Kidney (tissue), 13 donors: ENCODE measurements at regions not wholly inside any gene's neighbourhood (a gene's known extent, or its start where the extent isn't known, plus 50 kb on each side); places are given as distances from the start of the nearest gene placed in this dataset.
"Not testable (repeated sequence)": the region's sequence is repeated elsewhere in the genome, so short reads cannot be mapped to it uniquely, and the experiment has no call there.

Experiments
- DNase-seq, 5 donors: peaks; one replicate each; pipeline ENCODE4 v3.0.0-alpha.2; 2013 to 2020
- FAIRE-seq: peaks from 2 replicates; lab custom pipeline; 2012; peaks lifted over from hg19 to GRCh38; lab: Jason Lieb, UNC
- H3K27ac ChIP-seq, 2 donors: one replicate each; pipeline ENCODE4 v1.7.0; 2013; ENCODE audit warnings: low read depth in 2 of 2, low read length in 2 of 2, inconsistent platforms in 1 of 2
- H3K27me3 ChIP-seq: one replicate; pipeline ENCODE4 v1.7.1; 2013; ENCODE audit warnings: low read length, inconsistent platforms; ENCODE audit not compliant: control insufficient read depth, insufficient read depth
- H3K36me3 ChIP-seq, 3 donors: one replicate each; pipeline versions ENCODE4 v1.7.0 to v1.7.1; 2013; ENCODE audit warnings: low read length in 3 of 3, control low read depth in 1 of 3, inconsistent platforms in 1 of 3; ENCODE audit not compliant: insufficient read depth in 3 of 3, control insufficient read depth in 2 of 3
- H3K4me1 ChIP-seq, 3 donors: one replicate each; pipeline versions ENCODE4 v1.7.0 to v1.7.1; 2013; ENCODE audit warnings: low read length in 3 of 3, inconsistent platforms in 1 of 3, low read depth in 1 of 3; ENCODE audit not compliant: control insufficient read depth in 2 of 3, insufficient read depth in 2 of 3
- H3K4me3 ChIP-seq, 3 donors: one replicate each; pipeline versions ENCODE4 v1.7.0 to v1.8.1; 2013; ENCODE audit warnings: low read length in 3 of 3, control low read depth in 1 of 3, inconsistent platforms in 1 of 3
- H3K9ac ChIP-seq, 3 donors: one replicate each; pipeline versions ENCODE4 v1.7.0 to v1.7.1; 2013; ENCODE audit warnings: low read length in 3 of 3, control low read depth in 1 of 3, inconsistent platforms in 1 of 3
- H3K9me3 ChIP-seq, 3 donors: one replicate each; pipeline versions ENCODE4 v1.7.0 to v1.7.1; 2013; ENCODE audit warnings: low read length in 3 of 3, control low read depth in 1 of 3, inconsistent platforms in 1 of 3; ENCODE audit not compliant: control insufficient read depth in 2 of 3, insufficient read depth in 1 of 3
- CTCF ChIP-seq: IDR thresholded peaks from 3 replicates; pipeline ENCODE4 v1.5.1; 2012; ENCODE audit warnings: mild to moderate bottlenecking, moderate library complexity, borderline replicate concordance; ENCODE audit not compliant: insufficient read depth; ENCODE audit errors: extremely low read depth
- intact Hi-C: fragments of 100-400 bp; cut with DNase I; formaldehyde crosslinking; loops from one replicate; pipeline ENCODE4 v1.11.1; 2022
- donor health status: control.
- donor health status: control.
- donor health status: control.
- donor health status: control.
- donor health status: control.
- donor health status: DM: yes; HTN: yes; CAD: no.
- donor health status: Normal renal cell carcinoma (clear cell type).

GRCh38 chr13:89520468-89520867 lies 1827.0 kb upstream of the MIR17HG start:
- no peak overlapping the region for H3K27ac ChIP-seq
- H3K9me3 ChIP-seq: no peaks in the 10 kb centered on the region
- intact Hi-C loops: no loop called here
- H3K9ac ChIP-seq: no peak overlapping the region
- no peaks in the 10 kb centered on the region for H3K36me3 ChIP-seq
- H3K4me1 ChIP-seq: peaks cover 0 to 5% (median 0%) of the 10 kb centered on the region in 3 donors
- FAIRE-seq: no peak
- no peak overlapping the region for H3K4me3 ChIP-seq
- TF ChIP-seq CTCF: no peak
- DNase-seq: no peak
- H3K27me3 ChIP-seq: no peaks in the 10 kb centered on the region

- H3K27me3 ChIP-seq, H3K27ac ChIP-seq, intact Hi-C loops, FAIRE-seq, H3K9ac ChIP-seq, H3K36me3 ChIP-seq, DNase-seq, H3K4me1 ChIP-seq, H3K4me3 ChIP-seq, H3K9me3 ChIP-seq: not testable (repeated sequence)
Measured at GRCh38 chr13:89521672-89522071, 1825.8 kb upstream of the MIR17HG start.

GRCh38 chr13:89541091-89542030 lies 1806.1 kb upstream of the MIR17HG start:
- no peak overlapping the region for H3K27ac ChIP-seq
- H3K27me3 ChIP-seq: no peaks in the 10 kb centered on the region
- no peak overlapping the region for H3K4me3 ChIP-seq
- TF ChIP-seq CTCF: no peak
- no peaks in the 10 kb centered on the region for H3K4me1 ChIP-seq
- no peak for DNase-seq
- intact Hi-C loops: no loop called here
- no peaks in the 10 kb centered on the region for H3K9me3 ChIP-seq
- FAIRE-seq: no peak
- H3K9ac ChIP-seq: no peak overlapping the region
- no peaks in the 10 kb centered on the region for H3K36me3 ChIP-seq

- Histone ChIP-seq H3K27me3 (no peaks in the 10 kb centered on the region), H3K36me3 (no peaks in the 10 kb centered on the region), H3K4me1 (no peaks in the 10 kb centered on the region), H3K9ac (no peak overlapping the region), H3K4me3 (no peak overlapping the region), H3K27ac (no peak overlapping the region), H3K9me3 (no peaks in the 10 kb centered on the region)
- TF ChIP-seq CTCF: no peak
- no peak for DNase-seq
- no peak for FAIRE-seq
- intact Hi-C loops: no loop called here
Measured at GRCh38 chr13:89550938-89551337, 1796.5 kb upstream of the MIR17HG start.
